Astrocyte (in vitro differentiated cells and primary cell): ENCODE measurements at regions not wholly inside any gene's neighbourhood (a gene's known extent, or its start where the extent isn't known, plus 50 kb on each side); places are given as distances from the start of the nearest gene placed in this dataset.
A peak's percentile ranks its signal among the peaks of the same experiment; 100 is the strongest.

ENCODE experiments used
- DNase-seq: peaks from one replicate; pipeline ENCODE4 v3.0.0-alpha.2; 2010; ENCODE audit warnings: low read depth
- FAIRE-seq: peaks from 2 replicates; lab custom pipeline; 2011; peaks lifted over from hg19 to GRCh38; lab: Jason Lieb, UNC
- H2AFZ ChIP-seq: 2 replicates; pipeline ENCODE4 v1.6.0; 2012; ENCODE audit warnings: low read depth, low read length, inconsistent platforms
- H3K27ac ChIP-seq: 2 replicates; pipeline ENCODE4 v1.5.1; 2011; ENCODE audit warnings: low read depth, low read length, inconsistent platforms
- H3K27me3 ChIP-seq: 2 replicates; pipeline ENCODE4 v1.6.0; 2011; ENCODE audit warnings: low read length, inconsistent platforms; ENCODE audit not compliant: insufficient read depth
- H3K36me3 ChIP-seq: 2 replicates; pipeline ENCODE4 v1.5.1; 2011; ENCODE audit warnings: low read length, inconsistent platforms; ENCODE audit not compliant: insufficient read depth
- H3K4me1 ChIP-seq: 2 replicates; pipeline ENCODE4 v1.5.1; 2011; ENCODE audit warnings: low read length, inconsistent platforms; ENCODE audit not compliant: insufficient read depth
- H3K4me2 ChIP-seq: 2 replicates; pipeline ENCODE4 v1.6.0; 2012; ENCODE audit warnings: low read length, inconsistent platforms
- H3K4me3 ChIP-seq: 2 replicates; pipeline ENCODE4 v1.5.1; 2011; ENCODE audit warnings: low read depth, mild to moderate bottlenecking, low read length, inconsistent platforms; ENCODE audit not compliant: insufficient read depth
- H3K79me2 ChIP-seq: 2 replicates; pipeline ENCODE4 v1.6.0; 2012; ENCODE audit warnings: mild to moderate bottlenecking, low read length, inconsistent platforms; ENCODE audit not compliant: insufficient read depth
- H3K9ac ChIP-seq: 2 replicates; pipeline ENCODE4 v1.6.0; 2012; ENCODE audit warnings: mild to moderate bottlenecking, low read length, inconsistent platforms
- H3K9me3 ChIP-seq: 2 replicates; pipeline ENCODE4 v1.5.1; 2012; ENCODE audit warnings: low read depth, mild to moderate bottlenecking, low read length, inconsistent platforms; ENCODE audit not compliant: insufficient read depth
- H4K20me1 ChIP-seq: 2 replicates; pipeline ENCODE4 v1.6.0; 2012; ENCODE audit warnings: low read length, inconsistent platforms; ENCODE audit not compliant: insufficient read depth
- H3K27ac Mint-ChIP-seq: one replicate; pipeline ENCODE4 v1.8.0; 2021; ENCODE audit warnings: mild to moderate bottlenecking, mixed read lengths; ENCODE audit not compliant: unreplicated experiment
- H3K27me3 Mint-ChIP-seq: one replicate; pipeline ENCODE4 v1.8.0; 2021; ENCODE audit warnings: low read depth, mixed read lengths; ENCODE audit not compliant: unreplicated experiment
- H3K36me3 Mint-ChIP-seq: one replicate; pipeline ENCODE4 v1.8.0; 2021; ENCODE audit warnings: low read depth, mixed read lengths; ENCODE audit not compliant: unreplicated experiment
- H3K4me1 Mint-ChIP-seq: one replicate; pipeline ENCODE4 v1.8.0; 2021; ENCODE audit warnings: low read depth, mixed read lengths; ENCODE audit not compliant: unreplicated experiment
- H3K4me3 Mint-ChIP-seq: one replicate; pipeline ENCODE4 v1.8.0; 2021; ENCODE audit warnings: mild to moderate bottlenecking, moderate library complexity, mixed read lengths; ENCODE audit not compliant: unreplicated experiment
- H3K9me3 Mint-ChIP-seq: one replicate; pipeline ENCODE4 v1.8.0; 2021; ENCODE audit warnings: mild to moderate bottlenecking, mixed read lengths; ENCODE audit not compliant: unreplicated experiment
- EZH2 ChIP-seq: IDR thresholded peaks from 2 replicates; pipeline ENCODE4 v1.6.1; 2012; ENCODE audit warnings: mild to moderate bottlenecking, low read length, inconsistent platforms; ENCODE audit not compliant: insufficient read depth
- TF ChIP-seq, protein P1 (sequence below): IDR thresholded peaks from 2 replicates; pipeline ENCODE4 v1.5.1; 2011; ENCODE audit warnings: low read depth, mild to moderate bottlenecking, inconsistent platforms, low read length, moderate library complexity; ENCODE audit not compliant: insufficient read depth

DNA sequence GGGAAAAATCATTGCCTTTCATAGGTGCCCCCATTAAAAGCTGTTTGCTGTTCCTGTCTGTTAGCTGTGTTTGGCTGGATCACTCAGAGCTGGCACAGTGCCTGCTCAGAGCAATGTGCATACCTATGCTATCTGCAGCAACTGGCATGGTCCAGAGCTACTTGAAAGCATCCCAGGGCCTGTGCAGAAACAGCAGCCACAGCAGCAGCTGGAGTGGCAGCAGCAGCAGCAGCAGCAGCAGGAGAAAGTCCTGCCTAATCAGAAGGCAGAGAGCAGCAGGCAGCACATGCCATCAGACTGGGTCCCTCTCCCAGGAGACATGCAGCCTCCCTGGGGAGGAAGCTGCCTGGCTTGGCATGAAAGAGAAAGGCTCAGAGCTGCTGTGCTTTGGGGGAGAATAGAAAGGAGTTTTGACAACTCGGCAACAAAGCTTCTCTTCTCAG lies 243.8 kb upstream of the WWC1 start:
- H3K27me3 ChIP-seq = no peaks in the 10 kb centered on the region
- Mint-ChIP-seq H3K4me3 (no peak overlapping the region), H3K4me1 (peaks cover 17% of the 10 kb centered on the region), H3K27ac (peak overlapping the region; percentile 23), H3K27me3 (no peaks in the 10 kb centered on the region), H3K9me3 (no peaks in the 10 kb centered on the region), H3K36me3 (peaks cover 15% of the 10 kb centered on the region)
- H3K79me2 ChIP-seq = no peaks in the 10 kb centered on the region
- H4K20me1 ChIP-seq = no peaks in the 10 kb centered on the region
- H3K9ac ChIP-seq = no peak overlapping the region
- peaks cover 4% of the 10 kb centered on the region for H3K4me1 ChIP-seq
- no peak overlapping the region for H2AFZ ChIP-seq
- TF ChIP-seq EZH2 = no peak
- TF ChIP-seq, protein P1, sequence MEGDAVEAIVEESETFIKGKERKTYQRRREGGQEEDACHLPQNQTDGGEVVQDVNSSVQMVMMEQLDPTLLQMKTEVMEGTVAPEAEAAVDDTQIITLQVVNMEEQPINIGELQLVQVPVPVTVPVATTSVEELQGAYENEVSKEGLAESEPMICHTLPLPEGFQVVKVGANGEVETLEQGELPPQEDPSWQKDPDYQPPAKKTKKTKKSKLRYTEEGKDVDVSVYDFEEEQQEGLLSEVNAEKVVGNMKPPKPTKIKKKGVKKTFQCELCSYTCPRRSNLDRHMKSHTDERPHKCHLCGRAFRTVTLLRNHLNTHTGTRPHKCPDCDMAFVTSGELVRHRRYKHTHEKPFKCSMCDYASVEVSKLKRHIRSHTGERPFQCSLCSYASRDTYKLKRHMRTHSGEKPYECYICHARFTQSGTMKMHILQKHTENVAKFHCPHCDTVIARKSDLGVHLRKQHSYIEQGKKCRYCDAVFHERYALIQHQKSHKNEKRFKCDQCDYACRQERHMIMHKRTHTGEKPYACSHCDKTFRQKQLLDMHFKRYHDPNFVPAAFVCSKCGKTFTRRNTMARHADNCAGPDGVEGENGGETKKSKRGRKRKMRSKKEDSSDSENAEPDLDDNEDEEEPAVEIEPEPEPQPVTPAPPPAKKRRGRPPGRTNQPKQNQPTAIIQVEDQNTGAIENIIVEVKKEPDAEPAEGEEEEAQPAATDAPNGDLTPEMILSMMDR = no peak
- no peaks in the 10 kb centered on the region for H3K36me3 ChIP-seq
- FAIRE-seq (no peak), DNase-seq (peak; percentile 39)
- H3K4me3 ChIP-seq = no peak overlapping the region
- no peak overlapping the region for H3K4me2 ChIP-seq
- no peak overlapping the region for H3K27ac ChIP-seq
- no peaks in the 10 kb centered on the region for H3K9me3 ChIP-seq

DNA sequence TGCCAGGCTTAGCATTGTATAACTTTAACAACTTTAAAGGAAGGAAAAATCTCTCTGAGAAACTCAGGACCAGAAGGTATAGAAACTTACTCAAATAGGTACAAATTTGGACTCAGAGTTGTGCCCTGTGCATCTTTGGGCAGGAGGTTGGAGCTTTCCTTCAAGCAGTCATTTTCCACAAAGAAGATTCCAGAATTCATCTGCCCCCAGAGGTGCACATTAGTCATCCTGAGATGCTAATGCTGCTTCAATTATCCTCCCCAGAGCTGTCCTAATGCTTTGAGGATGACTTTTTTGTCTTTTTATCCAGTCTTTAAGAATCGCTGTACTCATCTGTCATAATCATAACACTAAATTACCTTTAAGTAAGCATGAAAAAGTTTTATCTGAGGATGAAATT lies 243.0 kb upstream of the WWC1 start:
- Mint-ChIP-seq H3K36me3 (peaks cover 13% of the 10 kb centered on the region), H3K27me3 (no peaks in the 10 kb centered on the region), H3K9me3 (no peaks in the 10 kb centered on the region), H3K4me1 (peaks cover 17% of the 10 kb centered on the region), H3K27ac (no peak overlapping the region), H3K4me3 (no peak overlapping the region)
- FAIRE-seq = no peak
- H3K9me3 ChIP-seq = no peaks in the 10 kb centered on the region
- H3K27me3 ChIP-seq = no peaks in the 10 kb centered on the region
- H3K27ac ChIP-seq = no peak overlapping the region
- H3K4me1 ChIP-seq = peaks cover 4% of the 10 kb centered on the region
- H3K9ac ChIP-seq = no peak overlapping the region
- H4K20me1 ChIP-seq = no peaks in the 10 kb centered on the region
- H3K4me2 ChIP-seq = no peak overlapping the region
- DNase-seq = no peak
- H2AFZ ChIP-seq = no peak overlapping the region
- no peak overlapping the region for H3K4me3 ChIP-seq
- H3K36me3 ChIP-seq = no peaks in the 10 kb centered on the region
- no peaks in the 10 kb centered on the region for H3K79me2 ChIP-seq
- TF ChIP-seq, protein P1 = no peak
- no peak for TF ChIP-seq EZH2

DNA sequence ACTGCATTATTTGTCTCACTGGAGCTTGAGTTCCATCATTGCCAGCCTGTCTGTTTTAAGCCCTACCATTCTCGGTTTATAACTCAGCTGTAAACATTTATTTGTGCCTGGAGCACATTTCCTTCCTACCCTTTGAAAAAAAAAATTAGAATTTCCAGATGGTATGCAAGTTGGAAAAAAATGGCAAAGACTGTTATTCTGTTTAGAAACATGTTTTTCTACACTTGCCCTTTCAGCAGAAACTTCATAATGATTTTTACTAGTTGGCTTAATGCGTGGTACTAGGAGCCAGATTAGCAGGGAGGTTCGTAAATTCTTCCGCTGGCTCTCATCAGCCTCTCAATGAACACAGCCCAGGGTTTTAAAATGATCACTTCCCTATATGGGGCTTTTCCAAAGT lies 238.8 kb upstream of the WWC1 start:
- no peak overlapping the region for H3K4me2 ChIP-seq
- no peaks in the 10 kb centered on the region for H3K27me3 ChIP-seq
- no peaks in the 10 kb centered on the region for H3K36me3 ChIP-seq
- DNase-seq (no peak), FAIRE-seq (no peak)
- no peak overlapping the region for H3K27ac ChIP-seq
- H3K27me3 Mint-ChIP-seq = no peaks in the 10 kb centered on the region
- TF ChIP-seq, protein P1 = no peak
- H3K36me3 Mint-ChIP-seq = peaks cover 16% of the 10 kb centered on the region
- peaks cover 8% of the 10 kb centered on the region for H3K4me1 Mint-ChIP-seq
- no peak overlapping the region for H3K27ac Mint-ChIP-seq
- no peaks in the 10 kb centered on the region for H3K4me1 ChIP-seq
- no peaks in the 10 kb centered on the region for H3K9me3 ChIP-seq
- no peak overlapping the region for H3K9ac ChIP-seq
- no peaks in the 10 kb centered on the region for H4K20me1 ChIP-seq
- no peak overlapping the region for H3K4me3 Mint-ChIP-seq
- H3K4me3 ChIP-seq = no peak overlapping the region
- no peaks in the 10 kb centered on the region for H3K79me2 ChIP-seq
- no peaks in the 10 kb centered on the region for H3K9me3 Mint-ChIP-seq
- no peak overlapping the region for H2AFZ ChIP-seq
